B cell (primary cell): ENCODE measurements at regions not wholly inside any gene's neighbourhood (a gene's known extent, or its start where the extent isn't known, plus 50 kb on each side); places are given as distances from the start of the nearest gene placed in this dataset.
A peak's percentile ranks its signal among the peaks of the same experiment; 100 is the strongest.

Experiments
- ATAC-seq: fragments of 200-7000 bp; cut with Tn5 transposase; one replicate; pipeline ENCODE4 v1.10.0; 2021; ENCODE audit warnings: low read depth, mild to moderate bottlenecking, moderate number of reproducible peaks, moderate library complexity
- CTCF ChIA-PET: fragments of 350-600 bp; sonication (Branson Sonifier 250); formaldehyde crosslinking; loops from one replicate; lab custom pipeline; 2021; ENCODE audit warnings: antibody characterized with exemption, inconsistent platforms; lab: Charles Lee
- POLR2A ChIA-PET: fragments of 350-600 bp; sonication (Branson Sonifier 250); formaldehyde crosslinking; loops from one replicate; lab custom pipeline; 2021; ENCODE audit warnings: antibody characterized with exemption; lab: Charles Lee
- DNase-seq: peaks from one replicate; pipeline ENCODE4 v3.0.0; 2013
- H2AFZ ChIP-seq: 2 replicates; pipeline ENCODE4 v1.6.1; 2012; ENCODE audit warnings: mild to moderate bottlenecking, low read depth, low read length; ENCODE audit not compliant: insufficient read depth, poor library complexity, severe bottlenecking
- H3K27ac ChIP-seq, 2 donors: 1 replicate in 1 of 2; 2 replicates in 1 of 2; pipeline ENCODE4 v1.5.1; 2012 to 2013; ENCODE audit warnings: low read length in 2 of 2, mild to moderate bottlenecking in 2 of 2, moderate library complexity in 1 of 2
- H3K27me3 ChIP-seq, 4 experiments: fragments of 200-600 bp in 1 of 4; sonication (generic) in 1 of 4; replicated peaks in 1 of 4; 1 replicate in 2 of 4; 2 replicates in 2 of 4; pipeline versions ENCODE4 v1.6.1 to v1.7.0; 2013 to 2016; ENCODE audit warnings: low read length in 3 of 4, mild to moderate bottlenecking in 2 of 4, mixed read lengths in 1 of 4, moderate library complexity in 1 of 4; ENCODE audit not compliant: insufficient read depth in 4 of 4, control insufficient read depth in 3 of 4; ENCODE audit errors: control extremely low read depth in 1 of 4
- H3K36me3 ChIP-seq, 2 experiments: replicated peaks in 1 of 2; 1 replicate in 1 of 2; 2 replicates in 1 of 2; pipeline versions ENCODE4 v1.6.1 to v1.7.1; 2013; ENCODE audit warnings: low read length in 1 of 2; ENCODE audit not compliant: insufficient read depth in 2 of 2, control insufficient read depth in 1 of 2; ENCODE audit errors: control extremely low read depth in 1 of 2, extremely low read depth in 1 of 2
- H3K4me1 ChIP-seq, 2 donors: fragments of 200-600 bp in 1 of 2; sonication (generic) in 1 of 2; 1 replicate in 1 of 2; 2 replicates in 1 of 2; pipeline versions ENCODE4 v1.5.1 to v1.6.1; 2013 to 2017; ENCODE audit warnings: low read length in 2 of 2; ENCODE audit not compliant: control insufficient read depth in 2 of 2, insufficient read depth in 2 of 2
- H3K4me2 ChIP-seq: replicated peaks from 2 replicates; pipeline ENCODE3; 2012; ENCODE audit warnings: mild to moderate bottlenecking, low read depth, low read length; ENCODE audit not compliant: poor library complexity, severe bottlenecking
- H3K4me3 ChIP-seq, 5 experiments: fragments of 200-600 bp in 1 of 5; sonication (generic) in 1 of 5; 1 replicate in 3 of 5; 2 replicates in 2 of 5; pipeline versions ENCODE4 v1.5.1 to v1.7.0; 2011 to 2016; ENCODE audit warnings: low read length in 4 of 5, mild to moderate bottlenecking in 4 of 5, low read depth in 2 of 5, control low read depth in 1 of 5, moderate library complexity in 1 of 5; ENCODE audit not compliant: insufficient read depth in 1 of 5; ENCODE audit errors: control extremely low read depth in 1 of 5, extremely low read depth in 1 of 5
- H3K79me2 ChIP-seq: fragments of 200-600 bp; sonication (generic); one replicate; pipeline ENCODE4 v1.6.0; 2016; ENCODE audit warnings: low read length; ENCODE audit not compliant: control insufficient read depth, insufficient read depth
- H3K9ac ChIP-seq: fragments of 200-600 bp; sonication (generic); 2 replicates; pipeline ENCODE4 v1.6.1; 2017; ENCODE audit warnings: mild to moderate bottlenecking, low read length, moderate library complexity
- H3K9me3 ChIP-seq, 3 donors: one replicate each; pipeline versions ENCODE4 v1.6.1 to v1.7.1; 2013; ENCODE audit warnings: low read length in 2 of 3; ENCODE audit not compliant: control insufficient read depth in 2 of 3, insufficient read depth in 1 of 3; ENCODE audit errors: control extremely low read depth in 1 of 3
- H4K20me1 ChIP-seq: 2 replicates; pipeline ENCODE4 v1.6.0; 2012; ENCODE audit warnings: mild to moderate bottlenecking, low read length; ENCODE audit not compliant: insufficient read depth, control insufficient read depth, poor library complexity, severe bottlenecking
- H3K27ac Mint-ChIP-seq: one replicate; pipeline ENCODE4 v1.8.0; 2021; ENCODE audit warnings: mixed read lengths
- H3K27me3 Mint-ChIP-seq: one replicate; pipeline ENCODE4 v1.8.0; 2021; ENCODE audit warnings: mixed read lengths
- H3K4me1 Mint-ChIP-seq: one replicate; pipeline ENCODE4 v1.8.0; 2021; ENCODE audit warnings: mixed read lengths
- H3K4me3 Mint-ChIP-seq: one replicate; pipeline ENCODE4 v1.8.0; 2021; ENCODE audit warnings: mixed read lengths
- H3K9me3 Mint-ChIP-seq: one replicate; pipeline ENCODE4 v1.8.0; 2022; ENCODE audit warnings: mixed read lengths; ENCODE audit not compliant: insufficient read depth
- EZH2 ChIP-seq: IDR thresholded peaks from 2 replicates; pipeline ENCODE4 v1.6.1; 2012; ENCODE audit warnings: borderline replicate concordance, low read depth, mild to moderate bottlenecking, moderate library complexity, low read length; ENCODE audit not compliant: insufficient read depth, poor library complexity, severe bottlenecking
- WGBS: methylation state at CpG from one replicate; pipeline ENCODE4 v1.1.5; 2013; ENCODE audit warnings: missing lambda C conversion rate; ENCODE audit not compliant: insufficient coverage; 5-methylcytosine and 5-hydroxymethylcytosine counted together
- intact Hi-C: fragments of 100-400 bp; cut with micrococcal nuclease; formaldehyde crosslinking; loops from one replicate; pipeline ENCODE4 v1.10.0; 2022
- TF ChIP-seq, protein P1 (sequence below): fragments of 200-600 bp; IDR thresholded peaks from one replicate; pipeline ENCODE4 v1.8.0; 2022; ENCODE audit warnings: antibody characterized with exemption, mild to moderate bottlenecking

DNA sequence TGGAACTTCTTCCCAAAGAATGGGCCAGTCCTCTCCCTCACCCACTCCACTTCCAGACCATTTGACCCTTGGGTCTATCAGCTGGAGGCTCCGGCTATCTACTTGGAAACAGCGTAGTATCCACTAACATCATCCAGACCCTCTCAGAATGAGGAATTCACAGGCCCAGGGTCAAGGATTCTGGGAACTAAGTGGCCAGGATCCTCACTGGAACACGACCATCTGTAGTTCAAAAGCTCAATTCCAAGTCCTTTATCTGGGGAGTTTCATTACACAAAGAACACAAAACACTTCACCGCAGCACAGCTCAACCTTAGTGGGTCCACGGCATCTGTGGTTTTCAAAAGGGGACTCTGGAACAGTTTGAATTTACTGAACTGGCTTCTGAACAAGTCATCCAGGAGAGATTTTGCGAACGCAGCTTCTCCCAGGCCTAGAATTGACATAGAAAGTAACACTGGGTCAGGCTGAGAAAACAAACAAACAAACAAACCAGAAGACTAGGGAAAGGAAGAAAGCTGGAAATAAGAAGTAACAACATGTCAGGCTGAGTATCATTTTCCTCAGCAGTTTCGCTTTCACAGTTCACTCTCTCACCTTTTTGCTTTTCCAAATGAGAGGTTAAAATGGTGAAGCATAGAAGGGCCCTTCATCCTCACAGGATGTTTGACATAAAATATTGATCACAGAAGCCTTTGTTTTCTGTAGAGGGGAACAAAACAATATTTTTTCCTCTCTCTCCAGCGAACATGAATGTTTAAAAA lies 57.6 kb upstream of the USP6NL start:
- peaks cover 0 to 14% (median 11%) of the 10 kb centered on the region in 3 donors for H3K9me3 ChIP-seq
- peak overlapping the region in 2 of 5 experiments; percentile 15 to 26 for H3K4me3 ChIP-seq
- DNase-seq (peak; percentile 41), ATAC-seq (no peak)
- H3K27me3 ChIP-seq = no peaks in the 10 kb centered on the region
- POLR2A ChIA-PET = interaction anchor here (0.5 to 1.1 kb wide), 2 partner anchors 8 to 9 kb away, joined by 4 to 5 read pairs; no protein-coding TSS in a partner anchor
- CTCF ChIA-PET = interaction anchor here (1.0 to 1.7 kb wide), 3 partner anchors 17 to 62 kb away, joined by 3 to 4 read pairs (median 4); no protein-coding TSS in a partner anchor
- peaks cover 0 to 3% of the 10 kb centered on the region in 2 experiments for H3K36me3 ChIP-seq
- intact Hi-C loops = loop anchor here (2.0 kb wide), 1 partner anchor 34 kb away; no protein-coding TSS in a partner anchor
- Mint-ChIP-seq H3K4me1 (peaks cover 85% of the 10 kb centered on the region), H3K4me3 (peak overlapping the region; percentile 74), H3K9me3 (peaks cover 5% of the 10 kb centered on the region), H3K27ac (peak overlapping the region; percentile 89), H3K27me3 (no peaks in the 10 kb centered on the region)
- peak overlapping the region; percentile 65 for H2AFZ ChIP-seq
- H3K4me1 ChIP-seq = peaks cover 78 to 89% of the 10 kb centered on the region in 2 donors
- H3K4me2 ChIP-seq = peak overlapping the region; percentile 73
- H3K9ac ChIP-seq = peak overlapping the region; percentile 27
- H3K79me2 ChIP-seq = no peaks in the 10 kb centered on the region
- WGBS = 78% methylated on average over 4 of the region's 9 CpGs
- H3K27ac ChIP-seq = peak overlapping the region; percentile 63 to 64
- TF ChIP-seq EZH2 = no peak
- TF ChIP-seq, protein P1, sequence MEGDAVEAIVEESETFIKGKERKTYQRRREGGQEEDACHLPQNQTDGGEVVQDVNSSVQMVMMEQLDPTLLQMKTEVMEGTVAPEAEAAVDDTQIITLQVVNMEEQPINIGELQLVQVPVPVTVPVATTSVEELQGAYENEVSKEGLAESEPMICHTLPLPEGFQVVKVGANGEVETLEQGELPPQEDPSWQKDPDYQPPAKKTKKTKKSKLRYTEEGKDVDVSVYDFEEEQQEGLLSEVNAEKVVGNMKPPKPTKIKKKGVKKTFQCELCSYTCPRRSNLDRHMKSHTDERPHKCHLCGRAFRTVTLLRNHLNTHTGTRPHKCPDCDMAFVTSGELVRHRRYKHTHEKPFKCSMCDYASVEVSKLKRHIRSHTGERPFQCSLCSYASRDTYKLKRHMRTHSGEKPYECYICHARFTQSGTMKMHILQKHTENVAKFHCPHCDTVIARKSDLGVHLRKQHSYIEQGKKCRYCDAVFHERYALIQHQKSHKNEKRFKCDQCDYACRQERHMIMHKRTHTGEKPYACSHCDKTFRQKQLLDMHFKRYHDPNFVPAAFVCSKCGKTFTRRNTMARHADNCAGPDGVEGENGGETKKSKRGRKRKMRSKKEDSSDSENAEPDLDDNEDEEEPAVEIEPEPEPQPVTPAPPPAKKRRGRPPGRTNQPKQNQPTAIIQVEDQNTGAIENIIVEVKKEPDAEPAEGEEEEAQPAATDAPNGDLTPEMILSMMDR = no peak
- no peaks in the 10 kb centered on the region for H4K20me1 ChIP-seq

GRCh38 chr10:11667756-11668155 lies 56.3 kb upstream of the USP6NL start:
- WGBS = 67% methylated on average over 1 of the region's 4 CpGs

More at GRCh38 chr10:11667756-11668155, 56.3 kb upstream of the USP6NL start:
- H3K27ac ChIP-seq = peak overlapping the region; percentile 34 to 64
- H4K20me1 ChIP-seq = no peaks in the 10 kb centered on the region
- H3K4me3 ChIP-seq = peak overlapping the region in 2 of 5 experiments; percentile 11 to 37
- Mint-ChIP-seq H3K4me1 (peaks cover 82% of the 10 kb centered on the region), H3K27ac (peak overlapping the region; percentile 65), H3K4me3 (peak overlapping the region; percentile 68), H3K9me3 (peaks cover 5% of the 10 kb centered on the region), H3K27me3 (no peaks in the 10 kb centered on the region)
- peak overlapping the region; percentile 73 for H3K4me2 ChIP-seq
- ATAC-seq (no peak), DNase-seq (peak; percentile 55)
- POLR2A ChIA-PET = interaction anchor here (0.6 to 0.7 kb wide), 6 partner anchors 7 to 89 kb away, joined by 3 to 6 read pairs (median 4); no protein-coding TSS in a partner anchor
- CTCF ChIA-PET = interaction anchor here (0.7 to 1.7 kb wide), 5 partner anchors 11 to 454 kb away, joined by 3 to 5 read pairs (median 4); no protein-coding TSS in a partner anchor
- no peaks in the 10 kb centered on the region for H3K79me2 ChIP-seq
- H3K4me1 ChIP-seq = peaks cover 78 to 89% of the 10 kb centered on the region in 2 donors
- H3K27me3 ChIP-seq = no peaks in the 10 kb centered on the region
- H3K9ac ChIP-seq = peak overlapping the region; percentile 40
- peaks cover 0 to 14% (median 11%) of the 10 kb centered on the region in 3 donors for H3K9me3 ChIP-seq
- no peak for TF ChIP-seq EZH2
- TF ChIP-seq, protein P1 = no peak
- H3K36me3 ChIP-seq = peaks cover 0 to 3% of the 10 kb centered on the region in 2 experiments
- intact Hi-C loops = loop anchor here (2.0 kb wide), 1 partner anchor 33 kb away; no protein-coding TSS in a partner anchor
- peak overlapping the region; percentile 3 for H2AFZ ChIP-seq
